K562 (cell line): ENCODE measurements at regions not wholly inside any gene's neighbourhood (a gene's known extent, or its start where the extent isn't known, plus 50 kb on each side); places are given as distances from the start of the nearest gene placed in this dataset.

Experiments
- ATAC-seq: fragments of 200-7000 bp; cut with Tn5 transposase; 3 replicates; pipeline ENCODE4 v1.9.1; 2020; ENCODE audit warnings: moderate library complexity
- BruUV-seq: library from RNA; stranded (reverse); fragments of 400-500 nt; replicated peaks from 2 replicates; lab custom pipeline; 2021; lab: Mats Ljungman, UMichigan
- CTCF ChIA-PET: fragments of 300-600 bp; formaldehyde crosslinking; extraction: SDS; loops from one replicate; lab custom pipeline; 2021; ENCODE audit warnings: low intra/inter-chr PET ratio; lab: Yijun Ruan, JAX
- POLR2A ChIA-PET: fragments of 300-600, 350-650 bp; sonication (Branson Sonifier 250); formaldehyde crosslinking; extraction: SDS; loops from one replicate; lab custom pipeline; 2021; ENCODE audit warnings: antibody characterized with exemption, inconsistent platforms; lab: Yijun Ruan, JAX
- DNase-seq, 4 experiments: peaks; one replicate each; pipeline versions ENCODE4 v3.0.0 to v3.0.0-alpha.2; 2011 to 2018; ENCODE audit warnings: low spot score in 3 of 4, mixed read lengths in 3 of 4; ENCODE audit errors: extremely low read depth in 1 of 4
- FAIRE-seq: peaks from 2 replicates; lab custom pipeline; 2011; peaks lifted over from hg19 to GRCh38; lab: Jason Lieb, UNC
- H2AFZ ChIP-seq: 2 replicates; pipeline ENCODE4 v1.6.0; 2011; ENCODE audit warnings: low read depth, low read length, control low read depth, inconsistent platforms
- H3K27ac ChIP-seq: fragments of 200-600 bp; 3 replicates; pipeline ENCODE4 v1.8.0; 2011; ENCODE audit warnings: low read depth, mild to moderate bottlenecking, control low read depth, inconsistent platforms, low read length, moderate library complexity, mixed read lengths; ENCODE audit errors: extremely low read depth
- H3K27me3 ChIP-seq, 2 experiments: fragments of 300-600 bp in 1 of 2; 2 replicates in 1 of 2; 3 replicates in 1 of 2; pipeline versions ENCODE4 v1.6.0 to v1.8.0; 2011; ENCODE audit warnings: inconsistent platforms in 2 of 2, low read length in 2 of 2, mild to moderate bottlenecking in 1 of 2, mixed read lengths in 1 of 2, moderate library complexity in 1 of 2; ENCODE audit not compliant: control insufficient read depth in 2 of 2, insufficient read depth in 2 of 2
- H3K36me3 ChIP-seq: fragments of 300-600 bp; 3 replicates; pipeline ENCODE4 v1.8.0; 2011; ENCODE audit warnings: mild to moderate bottlenecking, low read length, inconsistent platforms; ENCODE audit not compliant: control insufficient read depth, insufficient read depth
- H3K4me1 ChIP-seq, 2 experiments: fragments of 200-600 bp in 1 of 2; replicated peaks in 1 of 2; 2 replicates in 1 of 2; 3 replicates in 1 of 2; pipeline versions ENCODE4 v1.5.1 to v1.8.0; 2011; ENCODE audit warnings: inconsistent platforms in 2 of 2, low read length in 2 of 2, mild to moderate bottlenecking in 1 of 2, mixed read lengths in 1 of 2, moderate library complexity in 1 of 2; ENCODE audit not compliant: control insufficient read depth in 2 of 2, insufficient read depth in 2 of 2
- H3K4me2 ChIP-seq: 2 replicates; pipeline ENCODE4 v1.6.1; 2011; ENCODE audit warnings: low read length, control low read depth, inconsistent platforms, mixed read lengths; ENCODE audit not compliant: insufficient read depth
- H3K4me3 ChIP-seq: fragments of 200-600 bp; sonication (generic), shearing (Covaris generic); 2 replicates; pipeline ENCODE4 v1.5.1; 2016; ENCODE audit warnings: control low read depth, inconsistent platforms
- H3K79me2 ChIP-seq: fragments of 200-600 bp; 3 replicates; pipeline ENCODE4 v1.8.0; 2011; ENCODE audit warnings: low read length, inconsistent platforms; ENCODE audit not compliant: control insufficient read depth, insufficient read depth
- H3K9ac ChIP-seq, 2 experiments: 2 replicates each; pipeline versions ENCODE4 v1.6.0 to v1.6.1; 2011; ENCODE audit warnings: low read depth in 2 of 2, low read length in 2 of 2, control low read depth in 1 of 2, inconsistent platforms in 1 of 2, mild to moderate bottlenecking in 1 of 2, mixed read lengths in 1 of 2; ENCODE audit not compliant: insufficient read depth in 1 of 2
- H3K9me1 ChIP-seq: one replicate; pipeline ENCODE4 v1.6.0; 2011; ENCODE audit warnings: inconsistent platforms, mild to moderate bottlenecking, low read length, moderate library complexity; ENCODE audit not compliant: control insufficient read depth, insufficient read depth
- H3K9me3 ChIP-seq: replicated peaks from 2 replicates; pipeline ENCODE4 v1.5.1; 2011; ENCODE audit warnings: low read depth, low read length, inconsistent platforms; ENCODE audit not compliant: control insufficient read depth, insufficient read depth
- H4K20me1 ChIP-seq: replicated peaks from 2 replicates; pipeline ENCODE4 v1.6.1; 2011; ENCODE audit warnings: low read length, inconsistent platforms, mixed read lengths; ENCODE audit not compliant: control insufficient read depth, insufficient read depth
- AFF1 ChIP-seq, 2 experiments: fragments of 450-650 bp; IDR thresholded peaks; 2 replicates each; pipeline ENCODE4 v1.6.1; 2018; ENCODE audit warnings: mild to moderate bottlenecking in 2 of 2, low read depth in 1 of 2; ENCODE audit not compliant: partially characterized antibody in 2 of 2
- CBX5 ChIP-seq: IDR thresholded peaks from 2 replicates; pipeline ENCODE4 v1.6.1; 2014; ENCODE audit warnings: low read depth, borderline replicate concordance
- CHD2 ChIP-seq: IDR thresholded peaks from 2 replicates; pipeline ENCODE4 v1.6.1; 2011; ENCODE audit warnings: low read depth, low read length
- FOS ChIP-seq: IDR thresholded peaks from 3 replicates; pipeline ENCODE4 v1.6.1; 2011; ENCODE audit not compliant: insufficient read length; ENCODE audit errors: extremely low read depth
- IRF2 ChIP-seq: sonication (generic); formaldehyde crosslinking; IDR thresholded peaks from 2 replicates; pipeline ENCODE4 v1.8.1; 2022; ENCODE audit warnings: mild to moderate bottlenecking, missing genetic modification reagents
- JUND ChIP-seq, 2 experiments: IDR thresholded peaks; 2 replicates in 1 of 2; 3 replicates in 1 of 2; pipeline ENCODE4 v1.6.1; 2011; ENCODE audit warnings: borderline replicate concordance in 2 of 2, low read depth in 2 of 2, low read length in 2 of 2, improper control_type of control experiment in 1 of 2, missing biosample characterization in 1 of 2, missing genetic modification characterization in 1 of 2, missing genetic modification reagents in 1 of 2
- LARP7 ChIP-seq: fragments of 450-650 bp; IDR thresholded peaks from 2 replicates; pipeline ENCODE4 v1.6.1; 2016
- LEF1 ChIP-seq: fragments of 450-650 bp; IDR thresholded peaks from 2 replicates; pipeline ENCODE4 v1.6.1; 2016; ENCODE audit warnings: mild to moderate bottlenecking
- NCOA1 ChIP-seq: fragments of 450-650 bp; IDR thresholded peaks from 2 replicates; pipeline ENCODE4 v1.6.1; 2016; ENCODE audit warnings: low read depth
- NCOA2 ChIP-seq, 2 experiments: fragments of 450-650 bp; IDR thresholded peaks; 2 replicates each; pipeline ENCODE4 v1.6.1; 2018; ENCODE audit warnings: mild to moderate bottlenecking in 2 of 2, moderate library complexity in 1 of 2; ENCODE audit not compliant: partially characterized antibody in 2 of 2
- NFE2 ChIP-seq: IDR thresholded peaks from 2 replicates; pipeline ENCODE4 v1.6.1; 2014; ENCODE audit warnings: antibody characterized with exemption, low read depth
- SPI1 ChIP-seq: IDR thresholded peaks from 2 replicates; pipeline ENCODE4 v1.6.1; 2011; ENCODE audit warnings: low read depth, low read length, control low read depth, borderline replicate concordance
- STAT5A ChIP-seq: IDR thresholded peaks from 2 replicates; pipeline ENCODE4 v1.6.1; 2012; ENCODE audit warnings: low read length, inconsistent platforms, borderline replicate concordance
- ZKSCAN8 ChIP-seq: fragments of 200-800 bp; sonication (Bioruptor generic); IDR thresholded peaks from 2 replicates; pipeline ENCODE4 v1.6.1; 2016; ENCODE audit warnings: missing genetic modification characterization, missing compliant biosample characterization
- ZSCAN32 ChIP-seq: fragments of 450-650 bp; formaldehyde crosslinking; IDR thresholded peaks from 2 replicates; pipeline ENCODE4 v1.4.0; 2020; ENCODE audit warnings: mild to moderate bottlenecking, moderate library complexity
- WGBS: fragments of 100-300 bp; shearing (Covaris generic); methylation state at CpG from one replicate; pipeline ENCODE4 v1.1.6; 2016; ENCODE audit warnings: low coverage, mixed read lengths; ENCODE audit not compliant: insufficient coverage; ENCODE audit errors: missing lambda C conversion rate; 5-methylcytosine and 5-hydroxymethylcytosine counted together
- in situ Hi-C: fragments of 300-500 bp; cut with MboI; formaldehyde crosslinking; loops from 4 replicates; pipeline ENCODE4 v1.15.0; 2018; ENCODE audit warnings: inconsistent platforms, mixed read lengths
- intact Hi-C: fragments of 100-400 bp; cut with micrococcal nuclease; formaldehyde crosslinking; loops from 2 replicates; pipeline ENCODE4 v1.14.2; 2022

- Histone ChIP-seq H3K79me2 (no peaks in the 10 kb centered on the region), H3K4me3 (no peak overlapping the region), H3K27me3 (no peaks in the 10 kb centered on the region), H3K4me1 (no peaks in the 10 kb centered on the region), H3K9me1 (no peaks in the 10 kb centered on the region)
- CTCF ChIA-PET = no interaction called here
- FAIRE-seq (no peak), DNase-seq (no peak)
- in situ Hi-C loops = no loop called here
- TF ChIP-seq NFE2 (no peak), IRF2 (CRISPR knock-in tag) (no peak), LARP7 (no peak), FOS (no peak), LEF1 (no peak), SPI1 (no peak), NCOA2 (IDR thresholded peaks at IDR 0.05; ENCODE audit: partially characterized antibody in 2 of 2) (no peak), ZKSCAN8 (CRISPR knock-in tag) (no peak)
- TF ChIP-seq, all 486 proteins: peak for 0
- no peak overlapping the region for H2AFZ ChIP-seq
- H3K4me2 ChIP-seq = no peak overlapping the region
- ATAC-seq = no peak
- no peaks in the 10 kb centered on the region for H3K36me3 ChIP-seq
- no peak overlapping the region for H3K27ac ChIP-seq
- intact Hi-C loops = no loop called here
- no peaks in the 10 kb centered on the region for H3K9me3 ChIP-seq
- no TSS peak for BruUV-seq
- POLR2A ChIA-PET = no interaction called here
- 0% methylated on average over 3 of the region's 3 CpGs for WGBS
- no peaks in the 10 kb centered on the region for H4K20me1 ChIP-seq
- H3K9ac ChIP-seq = no peak overlapping the region
Measured at GRCh38 chr3:146903927-146904326, 298.8 kb upstream of the PLSCR5 start.

- Histone ChIP-seq H3K9ac (no peak overlapping the region), H3K4me3 (no peak overlapping the region), H3K79me2 (no peaks in the 10 kb centered on the region), H4K20me1 (no peaks in the 10 kb centered on the region), H3K27me3 (no peaks in the 10 kb centered on the region), H3K9me3 (no peaks in the 10 kb centered on the region), H2AFZ (no peak overlapping the region), H3K27ac (no peak overlapping the region), H3K36me3 (no peaks in the 10 kb centered on the region), H3K4me2 (no peak overlapping the region), H3K9me1 (no peaks in the 10 kb centered on the region), H3K4me1 (no peaks in the 10 kb centered on the region)
- FAIRE-seq = no peak
- BruUV-seq = no TSS peak
- no peak for DNase-seq
- CTCF ChIA-PET = no interaction called here
- no peak for ATAC-seq
- in situ Hi-C loops (no loop called here), intact Hi-C loops (no loop called here)
- 0% methylated on average over 3 of the region's 3 CpGs for WGBS
- POLR2A ChIA-PET = no interaction called here
- no peak for TF ChIP-seq STAT5A
- no peak for TF ChIP-seq CBX5
- TF ChIP-seq CHD2 = no peak
- no peak for TF ChIP-seq NCOA1
- no peak for TF ChIP-seq LEF1
- no peak for TF ChIP-seq AFF1 (IDR thresholded peaks at IDR 0.05; ENCODE audit: low read depth in 1 of 2, partially characterized antibody in 2 of 2)
- no peak for TF ChIP-seq NCOA2 (IDR thresholded peaks at IDR 0.05; ENCODE audit: partially characterized antibody in 2 of 2)
- TF ChIP-seq ZSCAN32 (CRISPR knock-in tag) = no peak
- no peak for TF ChIP-seq JUND (IDR thresholded peaks at IDR 0.05; ENCODE audit: borderline replicate concordance, low read depth, low read length)
- TF ChIP-seq JUND (tag; IDR thresholded peaks at IDR 0.05; ENCODE audit: borderline replicate concordance, low read depth, low read length) = no peak
Measured at GRCh38 chr3:146899171-146899570, 294.0 kb upstream of the PLSCR5 start.
